CD4-positive, alpha-beta memory T cell (primary cell): ENCODE measurements at regions not wholly inside any gene's neighbourhood (a gene's known extent, or its start where the extent isn't known, plus 50 kb on each side); places are given as distances from the start of the nearest gene placed in this dataset.

ENCODE experiments used
- CTCF ChIA-PET: fragments of 350-600 bp; sonication (Branson Sonifier 250); formaldehyde crosslinking; loops from one replicate; lab custom pipeline; 2021; ENCODE audit warnings: inconsistent platforms; ENCODE audit not compliant: partially characterized antibody; lab: Charles Lee
- POLR2A ChIA-PET: fragments of 350-600 bp; sonication (Branson Sonifier 250); formaldehyde crosslinking; loops from one replicate; lab custom pipeline; 2021; ENCODE audit not compliant: partially characterized antibody; lab: Charles Lee
- DNase-seq, 5 donors: peaks; one replicate each; pipeline versions ENCODE4 v3.0.0 to v3.0.0-alpha.2; 2020 to 2022; ENCODE audit warnings: mixed read lengths in 1 of 5
- H3K27ac ChIP-seq: one replicate; pipeline ENCODE4 v1.7.0; 2013; ENCODE audit warnings: low read depth, low read length
- H3K27me3 ChIP-seq: 2 replicates; pipeline ENCODE4 v1.7.0; 2013; ENCODE audit warnings: mild to moderate bottlenecking, low read length, moderate library complexity; ENCODE audit not compliant: insufficient read depth
- H3K36me3 ChIP-seq: 2 replicates; pipeline ENCODE4 v1.7.0; 2013; ENCODE audit warnings: mild to moderate bottlenecking, low read length, moderate library complexity; ENCODE audit not compliant: insufficient read depth
- H3K4me1 ChIP-seq: 2 replicates; pipeline ENCODE4 v1.7.0; 2013; ENCODE audit warnings: mild to moderate bottlenecking, low read length, moderate library complexity; ENCODE audit not compliant: insufficient read depth
- H3K4me3 ChIP-seq, 2 donors: one replicate each; pipeline ENCODE4 v1.7.0; 2013; ENCODE audit warnings: low read length in 2 of 2, mild to moderate bottlenecking in 1 of 2
- H3K9me3 ChIP-seq, 2 donors: one replicate each; pipeline ENCODE4 v1.7.0; 2013; ENCODE audit warnings: low read length in 2 of 2, control low read depth in 1 of 2; ENCODE audit not compliant: control insufficient read depth in 1 of 2
- H3K27ac Mint-ChIP-seq, 7 donors: one replicate each; pipeline ENCODE4 v1.8.0; 2020 to 2021; ENCODE audit warnings: mixed read lengths in 7 of 7, mild to moderate bottlenecking in 6 of 7, inconsistent platforms in 3 of 7, moderate library complexity in 3 of 7
- H3K27me3 Mint-ChIP-seq, 2 donors: one replicate each; pipeline ENCODE4 v1.8.0; 2020 to 2021; ENCODE audit warnings: mixed read lengths in 2 of 2
- H3K36me3 Mint-ChIP-seq, 2 donors: one replicate each; pipeline ENCODE4 v1.8.0; 2020 to 2021; ENCODE audit warnings: mixed read lengths in 2 of 2, inconsistent platforms in 1 of 2, mild to moderate bottlenecking in 1 of 2
- H3K4me1 Mint-ChIP-seq, 4 donors: one replicate each; pipeline ENCODE4 v1.8.0; 2020 to 2021; ENCODE audit warnings: mixed read lengths in 4 of 4, mild to moderate bottlenecking in 1 of 4
- H3K4me3 Mint-ChIP-seq, 8 donors: one replicate each; pipeline ENCODE4 v1.8.0; 2020 to 2021; ENCODE audit warnings: mixed read lengths in 8 of 8, mild to moderate bottlenecking in 7 of 8, moderate library complexity in 6 of 8, inconsistent platforms in 3 of 8
- H3K9me3 Mint-ChIP-seq, 8 donors: one replicate each; pipeline ENCODE4 v1.8.0; 2020 to 2021; ENCODE audit warnings: mixed read lengths in 8 of 8, mild to moderate bottlenecking in 5 of 8, inconsistent platforms in 3 of 8, moderate library complexity in 1 of 8
- intact Hi-C: fragments of 100-400 bp; cut with micrococcal nuclease; formaldehyde crosslinking; loops from one replicate; pipeline ENCODE4 v1.15.1; 2023

DNA sequence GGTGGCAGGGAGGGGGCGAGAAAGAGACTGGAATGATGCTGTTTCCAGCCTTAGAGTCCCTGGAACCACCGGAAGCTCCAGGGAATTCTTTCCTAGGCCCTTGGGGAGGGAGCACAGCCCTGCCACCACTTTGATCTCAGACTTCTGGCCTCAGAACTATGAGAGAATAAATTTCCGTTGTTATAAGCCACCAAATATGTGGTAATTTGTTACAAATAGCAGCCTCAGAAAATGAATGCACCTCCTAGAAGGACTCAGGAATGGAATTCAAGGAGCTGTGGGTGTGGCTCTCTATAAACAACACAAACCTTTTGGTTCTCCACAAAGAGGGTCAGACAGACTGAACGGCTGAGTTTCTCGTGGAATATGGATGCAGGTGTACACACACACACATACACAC, 144.5 kb downstream of the ACKR3 start:
- ChIA-PET POLR2A (no interaction called here), CTCF (no interaction called here)
- H3K27ac Mint-ChIP-seq, result no peak overlapping the region
- H3K4me1 ChIP-seq, result no peaks in the 10 kb centered on the region
- DNase-seq, result no peak
- H3K4me3 Mint-ChIP-seq, result no peak overlapping the region
- no peaks in the 10 kb centered on the region for H3K9me3 Mint-ChIP-seq
- H3K36me3 Mint-ChIP-seq, result no peaks in the 10 kb centered on the region
- H3K27me3 Mint-ChIP-seq, result peaks cover 4 to 20% of the 10 kb centered on the region in 2 donors
- intact Hi-C loops, result no loop called here
- no peak overlapping the region for H3K4me3 ChIP-seq
- H3K4me1 Mint-ChIP-seq, result no peaks in the 10 kb centered on the region
- H3K36me3 ChIP-seq, result no peaks in the 10 kb centered on the region
- no peak overlapping the region for H3K27ac ChIP-seq
- H3K9me3 ChIP-seq, result no peaks in the 10 kb centered on the region
- no peaks in the 10 kb centered on the region for H3K27me3 ChIP-seq

DNA sequence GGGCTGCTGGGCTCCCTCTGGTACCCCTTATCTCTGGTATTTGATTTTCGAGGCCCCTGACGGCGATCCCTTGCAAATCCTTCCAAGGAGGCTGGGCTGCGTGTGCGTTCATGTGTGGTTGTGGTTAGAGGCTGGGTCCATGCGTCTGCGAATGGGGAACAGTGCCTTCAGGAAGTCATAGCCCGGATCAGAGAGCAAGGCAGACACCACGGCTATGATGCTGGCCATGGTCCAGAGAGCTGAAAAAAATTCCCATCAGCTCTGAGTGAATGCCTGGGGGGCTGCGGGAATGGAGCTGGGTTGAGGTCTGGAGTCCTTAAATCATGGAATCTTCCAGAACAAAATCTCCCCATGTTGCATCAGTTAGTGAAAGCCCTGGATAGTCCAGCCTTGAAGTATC, 145.5 kb downstream of the ACKR3 start:
- CTCF ChIA-PET, result no interaction called here
- DNase-seq, result no peak
- intact Hi-C loops, result no loop called here

DNA sequence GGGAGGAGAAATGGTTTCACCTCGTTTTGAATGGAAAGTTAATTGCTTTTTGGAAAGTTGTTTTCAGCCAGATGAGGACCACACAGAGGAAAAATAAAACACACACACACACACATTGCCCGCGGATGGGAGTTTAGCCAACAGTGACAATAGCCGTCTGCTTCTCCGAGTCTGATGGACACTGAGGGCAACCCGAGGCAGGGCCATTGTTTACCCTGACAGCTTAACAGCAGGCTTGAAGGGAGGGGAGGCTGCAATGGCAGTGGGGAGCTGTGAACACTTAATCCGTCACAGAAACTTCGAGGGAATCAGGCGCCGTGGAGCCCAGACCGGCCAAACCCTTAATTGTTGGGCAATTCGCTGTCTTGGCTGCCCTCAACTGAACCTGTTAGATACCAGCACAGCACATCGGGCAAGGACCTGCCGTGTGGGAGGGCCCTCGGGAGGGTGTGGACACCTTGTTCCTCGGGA, 145.9 kb downstream of the ACKR3 start:
- DNase-seq, result no peak
- Mint-ChIP-seq H3K4me1 (no peaks in the 10 kb centered on the region), H3K36me3 (no peaks in the 10 kb centered on the region), H3K27me3 (peaks cover 4 to 23% of the 10 kb centered on the region in 2 donors), H3K4me3 (no peak overlapping the region), H3K9me3 (peaks cover 0 to 3% (median 0%) of the 10 kb centered on the region in 8 donors), H3K27ac (no peak overlapping the region)
- H3K27me3 ChIP-seq, result no peaks in the 10 kb centered on the region
- ChIA-PET CTCF (no interaction called here), POLR2A (no interaction called here)
- H3K9me3 ChIP-seq, result no peaks in the 10 kb centered on the region
- intact Hi-C loops, result no loop called here
- no peaks in the 10 kb centered on the region for H3K36me3 ChIP-seq
- H3K4me3 ChIP-seq, result no peak overlapping the region
- no peak overlapping the region for H3K27ac ChIP-seq
- no peaks in the 10 kb centered on the region for H3K4me1 ChIP-seq

More for the DNA sequence above, 145.5 kb downstream of the ACKR3 start:
- Mint-ChIP-seq H3K27ac (no peak overlapping the region), H3K36me3 (no peaks in the 10 kb centered on the region), H3K9me3 (peaks cover 0 to 3% (median 0%) of the 10 kb centered on the region in 8 donors), H3K4me3 (peak overlapping the region in 1 of 8 donors; percentile 13), H3K4me1 (no peaks in the 10 kb centered on the region), H3K27me3 (peaks cover 4 to 23% of the 10 kb centered on the region in 2 donors)
- POLR2A ChIA-PET, result no interaction called here
- H3K4me3 ChIP-seq, result no peak overlapping the region
- H3K9me3 ChIP-seq, result no peaks in the 10 kb centered on the region
- H3K27me3 ChIP-seq, result no peaks in the 10 kb centered on the region
- H3K4me1 ChIP-seq, result no peaks in the 10 kb centered on the region
- no peaks in the 10 kb centered on the region for H3K36me3 ChIP-seq
- no peak overlapping the region for H3K27ac ChIP-seq

DNA sequence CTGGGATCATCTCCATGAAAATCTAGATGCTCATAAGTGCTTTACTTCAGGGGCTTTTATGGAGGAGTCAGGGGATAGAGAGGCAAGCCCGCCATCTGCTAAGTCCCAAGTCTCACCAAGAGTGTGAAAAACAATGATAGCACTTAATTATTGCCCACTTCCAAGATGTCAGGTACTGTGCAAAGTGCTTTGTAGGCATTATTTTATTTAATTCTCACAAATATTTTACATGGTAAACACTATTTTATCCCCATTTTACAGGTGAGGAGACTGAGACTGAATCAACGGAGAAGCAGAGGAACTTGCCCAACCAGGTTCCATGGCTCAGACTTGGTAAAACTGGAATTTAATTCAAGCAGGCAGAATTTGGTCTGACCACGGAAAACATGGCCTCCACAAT, 147.5 kb downstream of the ACKR3 start:
- DNase-seq, result no peak
- intact Hi-C loops, result no loop called here

DNA sequence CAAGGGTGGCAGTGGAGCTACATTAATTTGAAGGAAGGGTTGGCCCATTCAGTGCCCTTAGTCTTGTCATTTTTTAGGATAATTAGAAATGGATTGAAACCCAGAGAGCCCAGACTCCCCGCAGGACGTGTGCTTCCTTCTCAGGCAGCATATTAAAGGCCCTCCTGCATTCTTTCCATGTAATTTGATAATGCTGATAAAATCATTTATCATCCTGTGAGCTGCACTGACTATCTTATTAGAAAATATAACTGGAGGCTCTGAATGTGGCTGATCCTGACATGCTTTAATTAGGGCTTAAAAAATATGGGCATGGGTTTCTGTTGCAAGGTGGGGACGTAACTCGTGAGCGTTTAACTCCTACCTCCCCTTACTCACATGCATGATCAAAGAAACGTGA, 148.1 kb downstream of the ACKR3 start:
- Mint-ChIP-seq H3K27me3 (peaks cover 4 to 23% of the 10 kb centered on the region in 2 donors), H3K9me3 (peaks cover 0 to 3% (median 0%) of the 10 kb centered on the region in 8 donors), H3K27ac (no peak overlapping the region), H3K4me3 (no peak overlapping the region), H3K36me3 (no peaks in the 10 kb centered on the region), H3K4me1 (no peaks in the 10 kb centered on the region)
- Histone ChIP-seq H3K27ac (no peak overlapping the region), H3K36me3 (no peaks in the 10 kb centered on the region), H3K27me3 (no peaks in the 10 kb centered on the region), H3K9me3 (no peaks in the 10 kb centered on the region), H3K4me1 (no peaks in the 10 kb centered on the region), H3K4me3 (no peak overlapping the region)
- intact Hi-C loops, result no loop called here
- DNase-seq, result no peak
- CTCF ChIA-PET, result no interaction called here
- POLR2A ChIA-PET, result no interaction called here

More for the DNA sequence above, 147.5 kb downstream of the ACKR3 start:
- peaks cover 0 to 3% (median 0%) of the 10 kb centered on the region in 8 donors for H3K9me3 Mint-ChIP-seq
- no peaks in the 10 kb centered on the region for H3K9me3 ChIP-seq
- no peak overlapping the region for H3K4me3 Mint-ChIP-seq
- no peak overlapping the region for H3K27ac ChIP-seq
- CTCF ChIA-PET, result no interaction called here
- H3K27me3 ChIP-seq, result no peaks in the 10 kb centered on the region
- no peaks in the 10 kb centered on the region for H3K36me3 ChIP-seq
- peaks cover 4 to 23% of the 10 kb centered on the region in 2 donors for H3K27me3 Mint-ChIP-seq
- no peaks in the 10 kb centered on the region for H3K36me3 Mint-ChIP-seq
- POLR2A ChIA-PET, result no interaction called here
- no peaks in the 10 kb centered on the region for H3K4me1 ChIP-seq
- H3K27ac Mint-ChIP-seq, result no peak overlapping the region
- no peak overlapping the region for H3K4me3 ChIP-seq
- no peaks in the 10 kb centered on the region for H3K4me1 Mint-ChIP-seq

DNA sequence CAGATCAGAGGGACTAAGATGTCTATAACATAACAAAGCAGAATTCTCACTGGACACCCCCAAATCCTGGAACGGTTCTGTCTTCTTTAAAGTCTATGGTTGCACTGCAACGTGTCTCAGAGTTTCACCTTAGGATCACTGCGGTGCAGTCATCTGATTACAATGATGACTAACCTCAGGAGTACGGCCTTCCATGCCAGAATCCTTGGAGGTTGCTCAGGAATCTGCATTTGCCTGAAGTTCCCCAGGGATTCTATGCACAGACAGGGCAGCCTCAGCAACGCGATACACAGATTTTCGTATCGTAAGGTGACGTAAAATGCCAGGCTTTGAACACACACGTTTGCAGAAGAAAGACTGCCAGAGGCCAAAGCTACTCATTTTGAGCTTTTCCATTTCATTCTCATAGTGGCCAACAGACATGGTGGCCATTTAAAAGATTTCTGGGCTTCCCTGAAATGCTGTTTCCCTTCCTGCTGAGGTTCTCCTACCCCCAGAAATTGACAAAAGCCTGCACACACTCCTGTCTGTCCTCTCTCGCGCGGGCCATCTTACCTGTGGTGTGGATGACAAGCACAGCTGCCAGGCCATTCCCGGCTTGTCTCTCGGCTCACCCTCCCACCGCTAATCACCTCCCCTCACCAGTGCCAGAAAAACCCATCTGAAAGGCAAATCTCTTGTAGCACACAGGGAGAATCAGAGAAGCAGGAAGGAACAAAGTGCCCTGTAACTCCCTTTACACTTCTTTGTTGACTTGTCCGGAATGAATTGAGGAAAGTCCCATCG, 148.8 kb downstream of the ACKR3 start:
- Mint-ChIP-seq H3K27ac (no peak overlapping the region), H3K9me3 (peaks cover 0 to 3% (median 0%) of the 10 kb centered on the region in 8 donors), H3K36me3 (no peaks in the 10 kb centered on the region), H3K4me3 (no peak overlapping the region), H3K4me1 (no peaks in the 10 kb centered on the region), H3K27me3 (peaks cover 4 to 23% of the 10 kb centered on the region in 2 donors)
- H3K9me3 ChIP-seq, result no peaks in the 10 kb centered on the region
- intact Hi-C loops, result no loop called here
- H3K4me3 ChIP-seq, result no peak overlapping the region
- H3K27me3 ChIP-seq, result no peaks in the 10 kb centered on the region
- H3K27ac ChIP-seq, result no peak overlapping the region
- POLR2A ChIA-PET, result no interaction called here
- H3K36me3 ChIP-seq, result no peaks in the 10 kb centered on the region
- H3K4me1 ChIP-seq, result no peaks in the 10 kb centered on the region
- CTCF ChIA-PET, result no interaction called here
- no peak for DNase-seq

DNA sequence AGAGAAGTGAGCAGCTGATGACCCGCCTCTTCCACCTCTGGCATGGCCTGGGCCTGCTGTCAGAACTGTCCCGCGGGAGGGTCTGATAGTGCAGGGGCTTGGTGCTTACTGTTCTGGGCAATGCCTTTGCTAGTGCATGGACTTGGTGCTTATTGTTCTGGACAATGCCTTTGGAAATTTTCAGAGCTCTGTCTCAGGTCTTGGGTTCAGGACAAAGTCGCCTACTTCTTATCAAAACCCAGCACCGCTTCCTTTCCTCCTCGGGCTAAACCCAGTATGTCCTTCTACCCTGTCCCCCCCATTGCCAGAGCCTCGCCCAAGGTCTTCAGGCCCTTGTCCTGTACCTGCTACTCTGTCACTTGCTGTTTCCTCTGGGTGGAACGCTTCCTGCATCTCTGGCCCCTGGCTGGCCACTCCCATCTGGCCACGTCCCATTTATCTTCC, 149.6 kb downstream of the ACKR3 start:
- intact Hi-C loops, result no loop called here
- ChIA-PET POLR2A (no interaction called here), CTCF (no interaction called here)
- H3K9me3 Mint-ChIP-seq, result peaks cover 0 to 3% (median 0%) of the 10 kb centered on the region in 8 donors
- Histone ChIP-seq H3K36me3 (no peaks in the 10 kb centered on the region), H3K27ac (no peak overlapping the region), H3K27me3 (no peaks in the 10 kb centered on the region), H3K9me3 (no peaks in the 10 kb centered on the region), H3K4me1 (no peaks in the 10 kb centered on the region), H3K4me3 (no peak overlapping the region)
- no peak overlapping the region for H3K4me3 Mint-ChIP-seq
- no peak for DNase-seq
- H3K36me3 Mint-ChIP-seq, result no peaks in the 10 kb centered on the region
- H3K27me3 Mint-ChIP-seq, result peaks cover 4 to 23% of the 10 kb centered on the region in 2 donors
- H3K27ac Mint-ChIP-seq, result no peak overlapping the region
- H3K4me1 Mint-ChIP-seq, result no peaks in the 10 kb centered on the region
